Endodermal cell (in vitro differentiated cells): ENCODE measurements at regions not wholly inside any gene's neighbourhood (a gene's known extent, or its start where the extent isn't known, plus 50 kb on each side); places are given as distances from the start of the nearest gene placed in this dataset.

Experiments used
- DNase-seq: peaks from one replicate; pipeline ENCODE4 v3.0.0-alpha.2; 2017
- H3K27ac ChIP-seq: 2 replicates; pipeline ENCODE4 v1.5.1; 2013; ENCODE audit warnings: mild to moderate bottlenecking, low read depth, low read length, moderate library complexity
- H3K27me3 ChIP-seq: 2 replicates; pipeline ENCODE4 v1.6.1; 2013; ENCODE audit warnings: mild to moderate bottlenecking, low read length, moderate library complexity; ENCODE audit not compliant: insufficient read depth, control insufficient read depth, poor library complexity, severe bottlenecking
- H3K36me3 ChIP-seq: 2 replicates; pipeline ENCODE4 v1.7.0; 2013; ENCODE audit warnings: mild to moderate bottlenecking, low read length, moderate library complexity; ENCODE audit not compliant: control insufficient read depth, insufficient read depth
- H3K4me1 ChIP-seq: one replicate; pipeline ENCODE4 v1.7.0; 2013; ENCODE audit warnings: low read length; ENCODE audit not compliant: control insufficient read depth, insufficient read depth
- H3K4me3 ChIP-seq: 2 replicates; pipeline ENCODE4 v1.5.1; 2013; ENCODE audit warnings: mild to moderate bottlenecking, low read length, moderate library complexity
- H3K9ac ChIP-seq: 2 replicates; pipeline ENCODE4 v1.6.1; 2013; ENCODE audit warnings: mild to moderate bottlenecking, low read length, moderate library complexity; ENCODE audit not compliant: poor library complexity, severe bottlenecking; ENCODE audit errors: extremely low read depth
- H3K9me3 ChIP-seq: 2 replicates; pipeline ENCODE4 v1.6.1; 2013; ENCODE audit warnings: mild to moderate bottlenecking, low read length, moderate library complexity; ENCODE audit not compliant: control insufficient read depth
- H3K27ac Mint-ChIP-seq: 2 replicates; pipeline ENCODE4 v1.8.0; 2020; ENCODE audit warnings: mixed read lengths
- H3K27me3 Mint-ChIP-seq: 2 replicates; pipeline ENCODE4 v1.8.0; 2021; ENCODE audit warnings: mild to moderate bottlenecking, mixed read lengths; ENCODE audit not compliant: insufficient read depth
- H3K36me3 Mint-ChIP-seq: 2 replicates; pipeline ENCODE4 v1.8.0; 2020; ENCODE audit warnings: low read depth, mixed read lengths
- H3K4me1 Mint-ChIP-seq: 2 replicates; pipeline ENCODE4 v1.8.0; 2020; ENCODE audit warnings: mixed read lengths
- H3K4me3 Mint-ChIP-seq: 2 replicates; pipeline ENCODE4 v1.8.0; 2020; ENCODE audit warnings: mild to moderate bottlenecking, moderate library complexity, mixed read lengths
- H3K9me3 Mint-ChIP-seq: 2 replicates; pipeline ENCODE4 v1.8.0; 2020; ENCODE audit warnings: mild to moderate bottlenecking, mixed read lengths
- CTCF ChIP-seq: fragments of 200-600 bp; sonication (generic); conservative IDR thresholded peaks from 2 replicates; pipeline ENCODE4 v1.5.0; 2021; ENCODE audit warnings: antibody characterized with exemption, mild to moderate bottlenecking
- WGBS, 2 experiments: methylation state at CpG; one replicate each; pipeline versions ENCODE4 v1.1.5 to v1.1.7; 2013; ENCODE audit warnings: missing lambda C conversion rate in 2 of 2, mixed read lengths in 1 of 2; ENCODE audit not compliant: insufficient coverage in 1 of 2, insufficient read length in 1 of 2; 5-methylcytosine and 5-hydroxymethylcytosine counted together

- H3K27ac ChIP-seq: no peak overlapping the region
- Mint-ChIP-seq H3K36me3 (no peaks in the 10 kb centered on the region), H3K9me3 (no peaks in the 10 kb centered on the region), H3K27me3 (peaks cover 3% of the 10 kb centered on the region), H3K4me1 (no peaks in the 10 kb centered on the region), H3K27ac (no peak overlapping the region), H3K4me3 (no peak overlapping the region)
- H3K4me1 ChIP-seq: no peaks in the 10 kb centered on the region
- H3K4me3 ChIP-seq: no peak overlapping the region
- WGBS, 2 experiments: 92% methylated on average over 4 of the region's 4 CpGs; no CpG with 5 or more reads in 1 of the 2 experiments
- H3K9me3 ChIP-seq: no peaks in the 10 kb centered on the region
- no peak overlapping the region for H3K9ac ChIP-seq
- no peaks in the 10 kb centered on the region for H3K36me3 ChIP-seq
- TF ChIP-seq CTCF: no peak
- no peak for DNase-seq
- H3K27me3 ChIP-seq: no peaks in the 10 kb centered on the region
Measured at GRCh38 chr2:128573531-128573930, 254.9 kb upstream of the HS6ST1 start.

DNA sequence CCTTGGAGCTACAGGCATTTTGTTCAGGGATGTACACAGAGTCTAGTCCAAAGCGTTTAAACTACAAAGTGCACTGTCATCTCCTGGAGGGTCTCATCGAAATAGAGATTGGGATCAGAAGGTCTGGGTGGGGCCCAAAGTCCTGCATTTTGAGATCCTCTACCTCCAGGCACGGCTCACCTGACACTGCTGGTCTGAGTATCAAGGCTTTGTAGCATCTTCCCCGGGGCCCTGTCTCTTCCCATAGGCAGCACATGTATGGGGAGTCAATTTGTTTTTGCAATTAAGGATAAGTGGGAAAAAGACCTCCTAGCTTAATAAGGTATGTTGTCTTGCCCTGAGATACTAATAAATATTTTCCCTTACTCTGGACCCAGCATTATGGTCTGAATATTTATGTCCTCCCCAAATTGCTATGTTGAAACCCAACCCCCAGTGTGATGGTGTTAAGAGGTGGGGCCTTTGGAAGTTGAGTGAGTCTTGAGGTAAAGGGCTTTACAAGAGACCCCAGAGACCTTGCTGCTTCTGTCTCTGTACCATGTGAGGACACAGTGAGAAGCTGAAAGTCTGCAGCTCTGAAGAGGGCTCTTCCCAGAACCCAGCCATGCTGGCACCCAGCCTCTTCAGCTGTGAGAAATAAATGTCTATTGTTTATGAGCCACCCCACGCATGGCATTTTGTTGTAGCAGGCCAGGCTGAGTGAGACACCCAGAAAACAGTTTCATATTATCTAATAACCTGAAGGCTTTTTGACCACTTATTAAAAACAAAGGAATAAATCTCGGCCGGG lies 258.7 kb upstream of the HS6ST1 start:
- no peak overlapping the region for H3K27ac ChIP-seq
- Mint-ChIP-seq H3K27me3 (no peaks in the 10 kb centered on the region), H3K4me3 (no peak overlapping the region), H3K9me3 (no peaks in the 10 kb centered on the region), H3K27ac (no peak overlapping the region), H3K4me1 (no peaks in the 10 kb centered on the region), H3K36me3 (no peaks in the 10 kb centered on the region)
- DNase-seq: no peak
- H3K4me3 ChIP-seq: no peak overlapping the region
- no peaks in the 10 kb centered on the region for H3K36me3 ChIP-seq
- H3K9ac ChIP-seq: no peak overlapping the region
- WGBS, 2 experiments: 92 to 100% methylated on average over 1 to 7 of the region's 7 CpGs
- H3K27me3 ChIP-seq: no peaks in the 10 kb centered on the region
- no peak for TF ChIP-seq CTCF
- H3K9me3 ChIP-seq: no peaks in the 10 kb centered on the region
- H3K4me1 ChIP-seq: no peaks in the 10 kb centered on the region

DNA sequence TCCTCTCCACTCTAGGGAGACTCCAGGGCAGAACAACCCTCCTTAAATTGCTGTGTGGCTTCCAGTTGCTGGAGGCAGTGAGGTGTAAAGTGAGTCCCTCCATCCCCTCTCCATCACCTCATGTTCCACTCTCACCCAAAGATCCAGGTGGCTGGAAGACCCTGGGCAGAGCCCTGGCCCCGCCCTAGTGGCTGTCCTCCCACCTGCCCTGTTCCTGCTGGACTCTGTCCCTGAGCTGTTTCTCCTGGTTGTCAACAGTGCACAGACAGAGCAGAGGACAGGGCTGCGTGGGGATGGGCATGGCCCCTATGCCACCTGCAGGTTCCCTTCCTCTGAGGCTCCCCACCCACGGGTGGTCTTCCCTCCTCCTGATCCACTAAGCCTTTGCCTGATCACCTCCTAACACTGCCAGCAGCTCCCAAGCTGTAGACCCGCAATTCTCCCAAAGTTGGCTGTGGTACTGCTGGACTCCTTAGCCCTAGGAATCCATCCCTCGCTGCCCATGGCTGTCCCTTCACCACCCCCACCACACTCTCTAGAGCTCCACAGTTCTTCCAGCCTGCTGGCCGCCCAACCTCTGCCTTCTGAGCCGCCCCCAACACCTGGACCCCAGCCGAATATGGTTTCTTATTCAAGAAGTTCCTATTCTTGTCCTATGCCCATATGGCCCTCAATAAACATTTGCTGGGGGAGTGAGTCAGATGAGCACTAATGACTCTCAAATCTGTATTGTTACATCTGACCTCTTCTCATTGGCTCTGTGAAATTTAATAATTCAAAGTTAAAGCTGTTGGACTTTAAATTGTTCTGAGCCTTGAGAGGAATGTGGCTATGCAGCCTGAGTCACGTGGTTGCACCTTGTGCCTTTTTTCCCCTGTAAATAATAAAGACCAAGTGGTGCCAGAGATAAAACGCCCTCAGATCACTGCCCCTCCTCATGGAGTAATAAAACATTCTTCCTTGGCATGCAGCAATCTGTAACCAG lies 260.0 kb upstream of the HS6ST1 start:
- Histone ChIP-seq H3K9me3 (no peaks in the 10 kb centered on the region), H3K27ac (no peak overlapping the region), H3K27me3 (no peaks in the 10 kb centered on the region), H3K4me3 (no peak overlapping the region), H3K36me3 (no peaks in the 10 kb centered on the region), H3K4me1 (no peaks in the 10 kb centered on the region), H3K9ac (no peak overlapping the region)
- Mint-ChIP-seq H3K9me3 (no peaks in the 10 kb centered on the region), H3K4me3 (no peak overlapping the region), H3K4me1 (no peaks in the 10 kb centered on the region), H3K27ac (no peak overlapping the region), H3K36me3 (no peaks in the 10 kb centered on the region), H3K27me3 (no peaks in the 10 kb centered on the region)
- DNase-seq: no peak
- peak; percentile 12 for TF ChIP-seq CTCF
- 91 to 92% methylated on average over 4 to 10 of the region's 10 CpGs for WGBS, 2 experiments
